HG03139 (cell line): ENCODE measurements at regions not wholly inside any gene's neighbourhood (a gene's known extent, or its start where the extent isn't known, plus 50 kb on each side); places are given as distances from the start of the nearest gene placed in this dataset.

Experiments
- ATAC-seq: cut with Tn5 transposase; IDR thresholded peaks from one replicate; pipeline ENCODE4 v1.9.1; 2021; ENCODE audit not compliant: unreplicated experiment

GRCh38 chr14:84591827-84592445, 938.0 kb upstream of the FLRT2 start:
- ATAC-seq: no peak

- ATAC-seq: no peak
Observed at GRCh38 chr14:84592770-84593169, 937.2 kb upstream of the FLRT2 start.

GRCh38 chr14:84610086-84610485, 919.9 kb upstream of the FLRT2 start:
- no peak for ATAC-seq

GRCh38 chr14:84622357-84622756, 907.6 kb upstream of the FLRT2 start:
- ATAC-seq: no peak

- ATAC-seq: no peak
Observed at GRCh38 chr14:84643446-84643845, 886.5 kb upstream of the FLRT2 start.

GRCh38 chr14:84646786-84647500, 883.0 kb upstream of the FLRT2 start:
- no peak for ATAC-seq

- ATAC-seq: no peak
Observed at GRCh38 chr14:84655014-84655413, 874.9 kb upstream of the FLRT2 start.

GRCh38 chr14:84657911-84658310, 872.0 kb upstream of the FLRT2 start:
- no peak for ATAC-seq

GRCh38 chr14:84670796-84671195, 859.1 kb upstream of the FLRT2 start:
- ATAC-seq: no peak

- no peak for ATAC-seq
Observed at GRCh38 chr14:84671776-84672175, 858.2 kb upstream of the FLRT2 start.

GRCh38 chr14:84674636-84675035, 855.3 kb upstream of the FLRT2 start:
- no peak for ATAC-seq

GRCh38 chr14:84686550-84686949, 843.4 kb upstream of the FLRT2 start:
- ATAC-seq: no peak

GRCh38 chr14:84688297-84689025, 841.5 kb upstream of the FLRT2 start:
- no peak for ATAC-seq

- ATAC-seq: no peak
Observed at GRCh38 chr14:84694161-84694560, 835.8 kb upstream of the FLRT2 start.

GRCh38 chr14:84704601-84705000, 825.3 kb upstream of the FLRT2 start:
- no peak for ATAC-seq

- no peak for ATAC-seq
Observed at GRCh38 chr14:84707830-84708229, 822.1 kb upstream of the FLRT2 start.

- no peak for ATAC-seq
Observed at GRCh38 chr14:84708865-84709264, 821.1 kb upstream of the FLRT2 start.

GRCh38 chr14:84726471-84726870, 803.5 kb upstream of the FLRT2 start:
- no peak for ATAC-seq

GRCh38 chr14:84749191-84749955, 780.6 kb upstream of the FLRT2 start:
- no peak for ATAC-seq

- ATAC-seq: no peak
Observed at GRCh38 chr14:84750284-84750683, 779.7 kb upstream of the FLRT2 start.

- ATAC-seq: no peak
Observed at GRCh38 chr14:84750763-84751554, 779.0 kb upstream of the FLRT2 start.
